ENCODE measurements at regions not wholly inside any gene's neighbourhood (a gene's known extent, or its start where the extent isn't known, plus 50 kb on each side); places are given as distances from the start of the nearest gene placed in this dataset.

DNA sequence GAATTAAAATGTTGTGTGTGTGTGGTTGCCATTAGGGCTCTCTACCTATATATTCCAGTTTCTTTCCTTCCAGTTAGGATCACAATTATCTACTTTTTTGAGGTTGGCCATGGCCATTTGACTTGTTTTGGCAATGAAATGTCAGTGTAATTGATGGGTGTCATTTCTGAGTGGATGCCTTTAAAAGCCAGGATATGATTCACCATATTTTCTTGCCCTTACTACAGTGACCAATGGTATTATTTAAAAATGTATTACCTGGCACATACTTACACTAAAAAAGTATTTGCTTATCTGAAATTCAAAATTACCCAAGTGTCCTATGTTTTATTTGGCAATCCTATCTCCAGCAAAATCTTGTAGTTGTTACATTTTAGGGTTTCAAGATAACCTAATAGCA lies 258.7 kb upstream of the ACTBL2 start:
- no peak for TF ChIP-seq POLR2A (IDR thresholded peaks at IDR 0.05; ENCODE audit: low read depth, low read length)
- no peak for TF ChIP-seq PAX5 (IDR thresholded peaks at IDR 0.05; ENCODE audit: insufficient read depth, low read length, severe bottlenecking)
